ENCODE measurements at regions not wholly inside any gene's neighbourhood (a gene's known extent, or its start where the extent isn't known, plus 50 kb on each side); places are given as distances from the start of the nearest gene placed in this dataset.
"Not testable (repeated sequence)": the region's sequence is repeated elsewhere in the genome, so short reads cannot be mapped to it uniquely, and the experiment has no call there.

- TF ChIP-seq, protein P1, sequence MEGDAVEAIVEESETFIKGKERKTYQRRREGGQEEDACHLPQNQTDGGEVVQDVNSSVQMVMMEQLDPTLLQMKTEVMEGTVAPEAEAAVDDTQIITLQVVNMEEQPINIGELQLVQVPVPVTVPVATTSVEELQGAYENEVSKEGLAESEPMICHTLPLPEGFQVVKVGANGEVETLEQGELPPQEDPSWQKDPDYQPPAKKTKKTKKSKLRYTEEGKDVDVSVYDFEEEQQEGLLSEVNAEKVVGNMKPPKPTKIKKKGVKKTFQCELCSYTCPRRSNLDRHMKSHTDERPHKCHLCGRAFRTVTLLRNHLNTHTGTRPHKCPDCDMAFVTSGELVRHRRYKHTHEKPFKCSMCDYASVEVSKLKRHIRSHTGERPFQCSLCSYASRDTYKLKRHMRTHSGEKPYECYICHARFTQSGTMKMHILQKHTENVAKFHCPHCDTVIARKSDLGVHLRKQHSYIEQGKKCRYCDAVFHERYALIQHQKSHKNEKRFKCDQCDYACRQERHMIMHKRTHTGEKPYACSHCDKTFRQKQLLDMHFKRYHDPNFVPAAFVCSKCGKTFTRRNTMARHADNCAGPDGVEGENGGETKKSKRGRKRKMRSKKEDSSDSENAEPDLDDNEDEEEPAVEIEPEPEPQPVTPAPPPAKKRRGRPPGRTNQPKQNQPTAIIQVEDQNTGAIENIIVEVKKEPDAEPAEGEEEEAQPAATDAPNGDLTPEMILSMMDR (IDR thresholded peaks at IDR 0.05; ENCODE audit: low read depth, low read length) = not testable (repeated sequence)
- not testable (repeated sequence) for TF ChIP-seq EZH2phosphoT487 (IDR thresholded peaks at IDR 0.05; ENCODE audit: low read depth)
Observed at GRCh38 chrX:39436538-39436937, 635.3 kb downstream of the MID1IP1 start.

Measured in OCI-LY3 (cell line).